GM19035 (cell line): ENCODE measurements at regions not wholly inside any gene's neighbourhood (a gene's known extent, or its start where the extent isn't known, plus 50 kb on each side); places are given as distances from the start of the nearest gene placed in this dataset.

Experiments
- ATAC-seq: cut with Tn5 transposase; IDR thresholded peaks from one replicate; pipeline ENCODE4 v1.9.1; 2021; ENCODE audit not compliant: unreplicated experiment

DNA sequence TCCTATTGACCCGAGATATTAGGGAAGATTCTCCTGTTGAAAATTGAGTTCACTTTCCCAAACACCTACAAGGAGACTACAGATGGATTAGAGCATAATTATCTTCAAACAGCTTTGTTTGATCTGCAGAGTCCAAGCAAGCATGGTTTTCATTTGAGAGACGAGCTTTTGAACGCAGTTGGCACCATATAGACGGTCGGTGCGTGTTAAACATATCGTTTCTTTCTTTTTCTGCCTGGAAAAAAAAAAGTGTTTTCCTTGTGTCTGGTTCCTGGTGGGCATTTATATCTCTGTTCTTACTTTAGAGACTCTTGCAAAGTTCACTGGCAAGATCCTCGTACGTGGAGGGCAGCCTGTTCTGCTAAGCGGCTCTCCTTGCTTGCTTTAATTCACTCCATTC lies 248.9 kb downstream of the TMEM182 start:
- no peak for ATAC-seq

- ATAC-seq, result no peak
Measured at GRCh38 chr2:103012590-103012989, 250.8 kb downstream of the TMEM182 start.

DNA sequence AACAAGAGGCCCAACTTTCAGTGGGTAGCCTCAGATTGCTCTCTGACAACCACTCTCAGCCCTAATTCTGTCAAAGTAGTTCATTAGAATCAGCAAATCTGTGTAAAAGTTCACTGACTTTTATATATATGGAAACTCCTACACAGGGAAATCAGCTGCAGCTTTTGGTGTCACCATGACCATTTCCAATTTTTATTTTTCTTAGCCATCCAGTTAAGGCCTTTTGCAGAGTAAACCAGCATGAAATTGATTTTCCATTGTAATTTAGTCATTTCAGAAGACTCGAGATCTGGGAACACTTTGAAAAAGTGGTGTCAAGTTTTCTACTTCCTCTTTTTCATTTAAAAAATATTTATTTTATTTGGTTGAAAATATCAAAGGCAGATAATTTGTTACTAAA lies 263.2 kb downstream of the TMEM182 start:
- ATAC-seq, result no peak

DNA sequence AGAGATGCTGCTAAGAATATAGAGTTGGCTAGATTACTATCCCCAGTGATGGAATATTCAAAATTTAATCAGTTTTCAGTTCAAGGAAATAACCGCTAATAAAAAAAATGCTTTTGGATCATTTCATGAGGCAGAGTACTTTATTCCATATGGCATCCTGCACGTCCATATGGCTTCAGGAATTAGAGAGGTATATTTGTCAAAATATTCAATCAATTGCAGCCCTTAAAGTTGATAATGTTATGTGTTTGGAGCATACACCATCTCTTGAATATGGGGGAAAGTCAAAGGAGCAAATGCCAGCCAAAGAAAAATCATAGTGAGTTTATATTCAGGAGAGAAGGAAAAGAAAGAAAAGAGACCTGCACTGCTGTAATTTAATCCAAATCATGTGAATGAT lies 266.4 kb downstream of the TMEM182 start:
- no peak for ATAC-seq
